Caco-2 (cell line): ENCODE measurements at regions not wholly inside any gene's neighbourhood (a gene's known extent, or its start where the extent isn't known, plus 50 kb on each side); places are given as distances from the start of the nearest gene placed in this dataset.

ENCODE experiments used
- BruUV-seq: library from RNA; stranded (reverse); fragments of 400-500 nt; replicated peaks from 2 replicates; lab custom pipeline; 2021; lab: Mats Ljungman, UMichigan
- CTCF ChIA-PET: fragments of 300-600 bp; sonication (Branson Sonifier 250); formaldehyde crosslinking; loops from one replicate; lab custom pipeline; 2022; ENCODE audit warnings: antibody characterized with exemption; lab: Charles Lee
- POLR2A ChIA-PET: fragments of 300-600 bp; sonication (Branson Sonifier 250); formaldehyde crosslinking; loops from one replicate; lab custom pipeline; 2022; ENCODE audit warnings: antibody characterized with exemption; lab: Charles Lee
- DNase-seq, 2 experiments: peaks; one replicate each; pipeline versions ENCODE4 v3.0.0 to v3.0.0-alpha.2; 2020 to 2022
- H3K27me3 ChIP-seq: replicated peaks from 2 replicates; pipeline ENCODE4 v1.6.0; 2011; ENCODE audit warnings: low read length; ENCODE audit not compliant: control insufficient read depth, insufficient read depth
- H3K36me3 ChIP-seq: 2 replicates; pipeline ENCODE4 v1.5.1; 2011; ENCODE audit warnings: low read length; ENCODE audit not compliant: control insufficient read depth, insufficient read depth
- H3K4me1 ChIP-seq: fragments of 250-450 bp; sonication (Bioruptor Pico); 2 replicates; pipeline ENCODE4 v1.5.1; 2020; ENCODE audit warnings: mild to moderate bottlenecking
- H3K4me3 ChIP-seq: 2 replicates; pipeline ENCODE4 v1.5.1; 2011; ENCODE audit warnings: low read depth, mild to moderate bottlenecking, control low read depth, low read length
- H3K9me3 ChIP-seq: fragments of 250-450 bp; sonication (Bioruptor Pico); 2 replicates; pipeline ENCODE4 v1.5.1; 2020; ENCODE audit warnings: mild to moderate bottlenecking, moderate library complexity
- H3K27ac Mint-ChIP-seq: one replicate; pipeline ENCODE4 v1.8.0; 2022; ENCODE audit warnings: mixed read lengths; ENCODE audit not compliant: unreplicated experiment
- H3K27me3 Mint-ChIP-seq: one replicate; pipeline ENCODE4 v1.8.0; 2022; ENCODE audit warnings: mixed read lengths; ENCODE audit not compliant: insufficient read depth, unreplicated experiment
- H3K36me3 Mint-ChIP-seq: one replicate; pipeline ENCODE4 v1.8.0; 2022; ENCODE audit warnings: mild to moderate bottlenecking, mixed read lengths; ENCODE audit not compliant: insufficient read depth, unreplicated experiment
- H3K4me1 Mint-ChIP-seq: one replicate; pipeline ENCODE4 v1.8.0; 2022; ENCODE audit warnings: low read depth, mixed read lengths; ENCODE audit not compliant: unreplicated experiment
- H3K4me3 Mint-ChIP-seq: one replicate; pipeline ENCODE4 v1.8.0; 2022; ENCODE audit warnings: mild to moderate bottlenecking, moderate library complexity, mixed read lengths; ENCODE audit not compliant: unreplicated experiment
- H3K9me3 Mint-ChIP-seq: one replicate; pipeline ENCODE4 v1.8.0; 2022; ENCODE audit warnings: mixed read lengths; ENCODE audit not compliant: unreplicated experiment
- intact Hi-C: fragments of 100-400 bp; cut with micrococcal nuclease; formaldehyde crosslinking; loops from one replicate; pipeline ENCODE4 v1.10.0; 2022; ENCODE audit not compliant: unreplicated experiment
- TF ChIP-seq, protein P1 (sequence below), 2 experiments: fragments of 200-600 bp in 1 of 2; IDR thresholded peaks; 1 replicate in 1 of 2; 2 replicates in 1 of 2; pipeline versions ENCODE4 v1.5.1 to v1.8.0; 2011 to 2022; ENCODE audit warnings: antibody characterized with exemption in 1 of 2, control low read depth in 1 of 2, inconsistent platforms in 1 of 2, low read depth in 1 of 2, low read length in 1 of 2, mild to moderate bottlenecking in 1 of 2, moderate library complexity in 1 of 2; ENCODE audit not compliant: insufficient read depth in 1 of 2, severe bottlenecking in 1 of 2, unreplicated experiment in 1 of 2

DNA sequence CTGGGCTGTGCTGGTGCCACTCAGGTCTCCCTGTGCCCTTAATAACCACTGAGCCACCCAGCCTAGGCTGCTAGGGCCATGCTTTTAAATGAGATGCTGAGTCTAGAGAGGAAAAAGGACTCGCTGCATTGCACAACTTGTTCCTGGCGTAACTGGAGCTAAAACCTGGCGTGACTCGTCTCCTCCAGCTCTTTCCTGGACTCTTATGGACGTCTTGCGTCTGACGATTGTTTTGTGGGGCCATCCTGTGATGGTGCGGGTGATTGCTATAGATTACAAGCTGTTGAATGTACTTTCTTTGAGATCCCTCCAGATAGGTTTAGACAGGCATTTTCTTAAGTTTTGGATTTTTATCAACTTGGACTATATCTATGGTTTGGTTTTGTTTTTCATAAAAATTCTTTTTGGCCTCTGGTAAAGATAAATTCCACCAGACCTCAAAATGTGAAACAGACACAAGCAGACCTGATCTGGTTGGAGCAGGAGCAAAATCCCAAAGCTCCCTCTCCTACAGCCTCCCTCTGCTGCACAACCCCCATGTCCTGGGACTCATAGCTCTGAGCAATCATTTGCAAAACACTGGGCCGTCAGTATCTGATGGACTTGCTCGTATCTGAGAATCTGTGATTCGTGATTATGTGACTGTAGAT is 230.3 kb downstream of the ARHGAP12 start:
- intact Hi-C loops = no loop called here
- H3K4me1 ChIP-seq = no peaks in the 10 kb centered on the region
- no TSS peak for BruUV-seq
- DNase-seq = no peak
- Mint-ChIP-seq H3K36me3 (no peaks in the 10 kb centered on the region), H3K9me3 (peaks cover 14% of the 10 kb centered on the region), H3K27ac (no peak overlapping the region), H3K4me1 (no peaks in the 10 kb centered on the region), H3K4me3 (no peak overlapping the region), H3K27me3 (peaks cover 7% of the 10 kb centered on the region)
- no peaks in the 10 kb centered on the region for H3K36me3 ChIP-seq
- no peaks in the 10 kb centered on the region; the same call in 1 of the 2 replicates for H3K27me3 ChIP-seq
- H3K9me3 ChIP-seq = peaks cover 14% of the 10 kb centered on the region
- no peak overlapping the region for H3K4me3 ChIP-seq
- TF ChIP-seq, protein P1, sequence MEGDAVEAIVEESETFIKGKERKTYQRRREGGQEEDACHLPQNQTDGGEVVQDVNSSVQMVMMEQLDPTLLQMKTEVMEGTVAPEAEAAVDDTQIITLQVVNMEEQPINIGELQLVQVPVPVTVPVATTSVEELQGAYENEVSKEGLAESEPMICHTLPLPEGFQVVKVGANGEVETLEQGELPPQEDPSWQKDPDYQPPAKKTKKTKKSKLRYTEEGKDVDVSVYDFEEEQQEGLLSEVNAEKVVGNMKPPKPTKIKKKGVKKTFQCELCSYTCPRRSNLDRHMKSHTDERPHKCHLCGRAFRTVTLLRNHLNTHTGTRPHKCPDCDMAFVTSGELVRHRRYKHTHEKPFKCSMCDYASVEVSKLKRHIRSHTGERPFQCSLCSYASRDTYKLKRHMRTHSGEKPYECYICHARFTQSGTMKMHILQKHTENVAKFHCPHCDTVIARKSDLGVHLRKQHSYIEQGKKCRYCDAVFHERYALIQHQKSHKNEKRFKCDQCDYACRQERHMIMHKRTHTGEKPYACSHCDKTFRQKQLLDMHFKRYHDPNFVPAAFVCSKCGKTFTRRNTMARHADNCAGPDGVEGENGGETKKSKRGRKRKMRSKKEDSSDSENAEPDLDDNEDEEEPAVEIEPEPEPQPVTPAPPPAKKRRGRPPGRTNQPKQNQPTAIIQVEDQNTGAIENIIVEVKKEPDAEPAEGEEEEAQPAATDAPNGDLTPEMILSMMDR (IDR thresholded peaks at IDR 0.05; ENCODE audit: insufficient read depth in 1 of 2, low read depth in 1 of 2, low read length in 1 of 2, severe bottlenecking in 1 of 2, unreplicated experiment in 1 of 2) = no peak
- CTCF ChIA-PET = no interaction called here
- POLR2A ChIA-PET = interaction anchor here (0.6 kb wide), 1 partner anchor 228 kb away, joined by 4 read pairs; no protein-coding TSS in a partner anchor

DNA sequence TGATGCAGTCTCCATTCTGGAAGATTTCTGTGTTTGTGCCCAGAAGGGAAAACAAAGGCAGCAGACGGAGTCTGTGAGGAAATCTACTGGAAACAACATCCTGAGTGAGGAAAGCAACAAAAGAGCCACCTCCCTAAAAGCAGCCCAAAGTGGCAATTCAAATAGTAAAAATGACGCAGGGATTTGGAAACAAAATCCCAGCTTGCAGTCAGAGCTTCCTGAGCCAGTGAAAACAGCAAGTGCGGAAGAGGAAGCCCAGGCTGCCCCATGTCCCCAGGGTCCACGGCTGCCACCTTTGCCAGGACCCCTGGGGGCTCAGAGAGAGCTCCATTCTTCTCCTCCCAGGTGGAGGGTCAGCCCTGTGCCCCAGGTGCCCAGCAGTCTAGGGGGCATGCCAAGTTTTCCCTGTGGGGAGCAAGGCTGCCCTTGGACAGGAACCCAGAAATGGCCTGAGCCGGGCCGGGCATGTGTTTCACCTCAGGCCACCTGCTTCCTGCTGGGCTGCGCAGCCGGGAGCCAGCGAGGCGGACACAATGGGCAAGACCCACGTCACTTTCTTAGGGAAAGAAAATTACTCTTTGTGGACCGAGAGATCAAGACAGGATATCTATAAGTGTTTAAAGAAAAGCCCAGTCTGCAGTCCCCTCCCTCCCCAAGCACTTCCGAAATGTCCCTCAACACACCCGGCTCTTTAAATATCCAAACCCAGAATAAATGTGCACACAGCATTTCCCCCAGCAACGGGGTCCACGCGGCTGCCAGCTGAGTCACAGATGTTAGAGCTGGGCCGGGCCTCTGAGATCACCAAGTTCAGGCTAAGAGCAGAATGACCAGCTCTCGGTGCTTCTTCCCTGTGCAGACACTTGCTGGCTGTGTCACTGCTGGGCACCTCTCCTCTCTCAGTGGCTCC is 231.1 kb downstream of the ARHGAP12 start:
- TF ChIP-seq, protein P1 (IDR thresholded peaks at IDR 0.05; ENCODE audit: insufficient read depth in 1 of 2, low read depth in 1 of 2, low read length in 1 of 2, severe bottlenecking in 1 of 2, unreplicated experiment in 1 of 2) = no peak
- ChIA-PET CTCF (no interaction called here), POLR2A (interaction anchor here (0.6 kb wide), 1 partner anchor 228 kb away, joined by 4 read pairs; no protein-coding TSS in a partner anchor)
- Histone ChIP-seq H3K27me3 (no peaks in the 10 kb centered on the region; the same call in 1 of the 2 replicates), H3K4me1 (no peaks in the 10 kb centered on the region), H3K4me3 (no peak overlapping the region), H3K9me3 (peaks cover 6% of the 10 kb centered on the region), H3K36me3 (no peaks in the 10 kb centered on the region)
- no peak for DNase-seq
- Mint-ChIP-seq H3K27ac (no peak overlapping the region), H3K4me3 (no peak overlapping the region), H3K27me3 (peaks cover 7% of the 10 kb centered on the region), H3K36me3 (no peaks in the 10 kb centered on the region), H3K4me1 (no peaks in the 10 kb centered on the region), H3K9me3 (peaks cover 9% of the 10 kb centered on the region)
- intact Hi-C loops = no loop called here
- BruUV-seq = no TSS peak
